ENCODE measurements at regions not wholly inside any gene's neighbourhood (a gene's known extent, or its start where the extent isn't known, plus 50 kb on each side); places are given as distances from the start of the nearest gene placed in this dataset.
"Not testable (repeated sequence)": the region's sequence is repeated elsewhere in the genome, so short reads cannot be mapped to it uniquely, and the experiment has no call there.

- H2AFZ ChIP-seq (ENCODE audit: low read length); H2AK5ac ChIP-seq (ENCODE audit: low read depth, low read length); H3K18ac ChIP-seq (ENCODE audit: extremely low read depth, low read length); POLR2A ChIA-PET (ENCODE audit: partially characterized antibody); H4K8ac ChIP-seq (ENCODE audit: extremely low read depth, insufficient read depth, low read length); H3K9ac ChIP-seq (replicated peaks in 1 of 4; ENCODE audit: extremely low read depth in 1 of 4, low read depth in 3 of 4, low read length in 3 of 4); H3K9me3 ChIP-seq (ENCODE audit: insufficient read depth in 2 of 2, low read depth in 1 of 2, low read length in 1 of 2); H3K4me2 ChIP-seq (ENCODE audit: insufficient read depth in 1 of 2, low read depth in 2 of 2, low read length in 2 of 2); H3K36me3 ChIP-seq (ENCODE audit: control insufficient read depth in 2 of 4, insufficient read depth in 4 of 4, low read length in 3 of 4); H4K20me1 ChIP-seq (replicated peaks in 1 of 2; ENCODE audit: control insufficient read depth in 1 of 2, insufficient read depth in 2 of 2, low read length in 2 of 2); H2BK20ac ChIP-seq (ENCODE audit: low read length); H3K14ac ChIP-seq (ENCODE audit: insufficient read length); FAIRE-seq; H2BK120ac ChIP-seq (replicated peaks; ENCODE audit: low read depth, low read length); H3K4me3 ChIP-seq (ENCODE audit: extremely low read depth in 1 of 4, insufficient read depth in 2 of 4, low read depth in 3 of 4, low read length in 4 of 4); H2BK5ac ChIP-seq (ENCODE audit: low read depth, low read length); H3K23me2 ChIP-seq (ENCODE audit: low read depth, low read length); H3K56ac ChIP-seq (replicated peaks; ENCODE audit: insufficient read length, low read depth, low read length); H3K79me2 ChIP-seq (ENCODE audit: control insufficient read depth in 1 of 2, insufficient read depth in 2 of 2, low read length in 2 of 2); H3K4ac ChIP-seq (replicated peaks; ENCODE audit: insufficient read length, low read depth, low read length); H3K27ac ChIP-seq (ENCODE audit: low read depth, low read length); H3K79me1 ChIP-seq (ENCODE audit: low read depth, low read length); H4K5ac ChIP-seq (ENCODE audit: insufficient read length, low read depth, low read length); H4K91ac ChIP-seq (replicated peaks; ENCODE audit: insufficient read length, low read length); H2BK15ac ChIP-seq (ENCODE audit: low read length); H3K23ac ChIP-seq (ENCODE audit: insufficient read length); DNase-seq (ENCODE audit: low read depth in 1 of 2, low spot score in 2 of 2): not testable (repeated sequence)
- WGBS, 2 experiments (ENCODE audit: extremely low coverage in 1 of 2, insufficient coverage in 1 of 2, insufficient read length in 1 of 2, insufficient replicate concordance in 2 of 2, low coverage in 1 of 2, low lambda C conversion rate in 2 of 2, missing lambda C conversion rate in 1 of 2), result 87% methylated on average over 10 of the region's 17 CpGs; no CpG with 5 or more reads in 1 of the 2 experiments
- H3K4me1 ChIP-seq (replicated peaks in 1 of 4; ENCODE audit: control insufficient read depth in 3 of 4, insufficient read depth in 4 of 4, low read length in 3 of 4), result peaks cover 5 to 26% (median 15%) of the 10 kb centered on the region in 4 experiments
- H2BK12ac ChIP-seq (ENCODE audit: low read depth, low read length), result 0 out of 2 replicates have a peak overlapping the region, but pooled peaks have one; percentile 77
- peaks cover 0 to 20% (median 11%) of the 10 kb centered on the region in 4 experiments; a peak in 5 of 7 replicates for H3K27me3 ChIP-seq (replicated peaks in 1 of 4; ENCODE audit: control insufficient read depth in 3 of 4, extremely low read depth in 1 of 4, insufficient read depth in 3 of 4, low read length in 3 of 4)
- CTCF ChIA-PET (ENCODE audit: partially characterized antibody), result interaction anchor here (1.2 to 3.8 kb wide), 18 partner anchors 9 to 192 kb away, joined by 3 to 31 read pairs (median 5); partner anchors contain the start of gene TNFAIP2
Observed at GRCh38 chr14:103282309-103282708, 51.7 kb upstream of the EIF5 start.
